ENCODE measurements at regions not wholly inside any gene's neighbourhood (a gene's known extent, or its start where the extent isn't known, plus 50 kb on each side); places are given as distances from the start of the nearest gene placed in this dataset.

DNA sequence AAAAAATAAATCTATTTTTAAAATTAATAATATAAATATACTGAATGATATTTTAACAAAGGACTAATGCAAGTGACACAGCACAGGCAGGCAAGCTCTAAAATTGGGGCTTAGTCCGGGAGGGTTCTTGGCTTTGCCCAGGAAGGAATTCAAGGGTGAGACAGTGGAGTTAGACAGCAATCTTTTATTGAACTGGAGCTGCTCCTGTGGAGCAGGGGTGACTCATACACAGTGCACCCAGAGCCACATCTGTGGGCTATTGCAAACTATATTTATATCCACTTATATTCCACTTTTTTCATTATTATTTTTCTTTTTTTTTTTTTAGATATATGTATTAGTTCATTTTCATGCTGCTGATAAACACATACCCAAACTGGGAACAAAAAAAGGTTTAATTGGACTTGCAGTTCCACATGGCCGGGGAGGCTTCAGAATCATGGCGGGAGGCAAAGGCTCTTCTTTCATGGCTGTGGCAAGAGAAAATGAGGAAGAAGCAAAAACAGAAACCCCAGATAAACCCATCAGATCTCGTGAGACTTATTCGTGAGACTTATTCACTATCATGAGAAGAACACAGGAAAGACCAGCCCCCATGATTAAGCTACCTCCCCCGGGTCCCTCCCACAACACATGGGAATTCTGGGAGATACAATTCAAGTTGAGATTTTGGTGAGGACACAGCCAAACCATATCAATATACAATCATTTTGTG is 437.1 kb downstream of the BCL11A start:
- H3K4me2 ChIP-seq (ENCODE audit: low read length), result no peak overlapping the region
- H2BK15ac ChIP-seq (replicated peaks; ENCODE audit: low read depth), result no peak overlapping the region
- H3K36me3 ChIP-seq (ENCODE audit: control insufficient read depth, insufficient read depth, low read length), result no peaks in the 10 kb centered on the region
- H3K23ac ChIP-seq (ENCODE audit: low read length), result no peak overlapping the region
- WGBS (ENCODE audit: extremely low coverage, insufficient coverage, low lambda C conversion rate), result no CpG with 5 or more reads among the region's 6 CpGs
- no peak overlapping the region for H2BK5ac ChIP-seq (ENCODE audit: low read length)
- H2BK120ac ChIP-seq (ENCODE audit: low read depth, low read length), result no peak overlapping the region
- H3K4me1 ChIP-seq (ENCODE audit: control insufficient read depth, low read depth, low read length), result no peaks in the 10 kb centered on the region
- H3K56ac ChIP-seq (ENCODE audit: low read length), result no peak overlapping the region
- no peaks in the 10 kb centered on the region for H3K79me1 ChIP-seq (ENCODE audit: low read length)
- no peak overlapping the region for H4K8ac ChIP-seq (ENCODE audit: low read depth, low read length)
- H3K27me3 ChIP-seq (ENCODE audit: insufficient read depth, low read length, poor library complexity), result no peaks in the 10 kb centered on the region
- no peak overlapping the region for H3K18ac ChIP-seq (ENCODE audit: low read length)
- no peak for DNase-seq
- no peak overlapping the region for H3K27ac ChIP-seq (ENCODE audit: low read depth, low read length)
- no peak overlapping the region for H3K9ac ChIP-seq (ENCODE audit: low read length)
- no peak overlapping the region for H3K4ac ChIP-seq (ENCODE audit: low read depth, low read length)
- no peak overlapping the region for H2AK5ac ChIP-seq (ENCODE audit: low read length)
- H3K79me2 ChIP-seq (ENCODE audit: control insufficient read depth, insufficient read depth, low read length), result no peaks in the 10 kb centered on the region
- no peak overlapping the region for H3K4me3 ChIP-seq (ENCODE audit: low read length)
- H4K5ac ChIP-seq (ENCODE audit: low read length), result no peak overlapping the region

DNA sequence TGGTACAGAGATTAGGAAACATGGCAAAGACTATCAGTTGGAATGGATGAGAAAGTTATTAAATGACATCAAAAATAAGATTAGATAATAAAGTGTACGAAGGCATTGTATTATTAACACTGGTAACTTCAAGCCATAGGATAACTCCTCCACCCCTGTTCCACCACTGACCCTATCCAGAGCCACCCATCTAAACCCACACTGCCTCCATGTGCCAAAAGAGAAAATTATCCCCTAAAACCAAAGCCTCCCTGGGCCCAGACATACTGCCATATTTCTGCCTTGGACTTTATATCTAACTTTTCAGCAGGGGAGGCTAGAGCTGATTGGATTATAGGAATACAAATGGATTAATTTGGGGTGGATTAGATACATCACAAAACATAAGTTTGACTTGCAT is 443.7 kb downstream of the BCL11A start:
- Histone ChIP-seq H3K56ac (ENCODE audit: low read length) (no peak overlapping the region), H3K27me3 (ENCODE audit: insufficient read depth, low read length, poor library complexity) (no peaks in the 10 kb centered on the region), H3K23ac (ENCODE audit: low read length) (no peak overlapping the region), H3K9ac (ENCODE audit: low read length) (no peak overlapping the region), H3K4ac (ENCODE audit: low read depth, low read length) (no peak overlapping the region), H2BK120ac (ENCODE audit: low read depth, low read length) (no peak overlapping the region), H3K18ac (ENCODE audit: low read length) (no peak overlapping the region), H3K4me3 (ENCODE audit: low read length) (no peak overlapping the region), H2BK5ac (ENCODE audit: low read length) (no peak overlapping the region), H2BK15ac (replicated peaks; ENCODE audit: low read depth) (no peak overlapping the region), H4K8ac (ENCODE audit: low read depth, low read length) (no peak overlapping the region), H3K4me2 (ENCODE audit: low read length) (no peak overlapping the region), H3K36me3 (ENCODE audit: control insufficient read depth, insufficient read depth, low read length) (no peaks in the 10 kb centered on the region), H3K4me1 (ENCODE audit: control insufficient read depth, low read depth, low read length) (no peaks in the 10 kb centered on the region), H4K5ac (ENCODE audit: low read length) (no peak overlapping the region), H2AK5ac (ENCODE audit: low read length) (no peak overlapping the region), H3K79me2 (ENCODE audit: control insufficient read depth, insufficient read depth, low read length) (no peaks in the 10 kb centered on the region), H3K79me1 (ENCODE audit: low read length) (no peaks in the 10 kb centered on the region), H3K27ac (ENCODE audit: low read depth, low read length) (no peak overlapping the region)
- no peak for DNase-seq
- no CpG with 5 or more reads among the region's 1 CpG for WGBS (ENCODE audit: extremely low coverage, insufficient coverage, low lambda C conversion rate)

DNA sequence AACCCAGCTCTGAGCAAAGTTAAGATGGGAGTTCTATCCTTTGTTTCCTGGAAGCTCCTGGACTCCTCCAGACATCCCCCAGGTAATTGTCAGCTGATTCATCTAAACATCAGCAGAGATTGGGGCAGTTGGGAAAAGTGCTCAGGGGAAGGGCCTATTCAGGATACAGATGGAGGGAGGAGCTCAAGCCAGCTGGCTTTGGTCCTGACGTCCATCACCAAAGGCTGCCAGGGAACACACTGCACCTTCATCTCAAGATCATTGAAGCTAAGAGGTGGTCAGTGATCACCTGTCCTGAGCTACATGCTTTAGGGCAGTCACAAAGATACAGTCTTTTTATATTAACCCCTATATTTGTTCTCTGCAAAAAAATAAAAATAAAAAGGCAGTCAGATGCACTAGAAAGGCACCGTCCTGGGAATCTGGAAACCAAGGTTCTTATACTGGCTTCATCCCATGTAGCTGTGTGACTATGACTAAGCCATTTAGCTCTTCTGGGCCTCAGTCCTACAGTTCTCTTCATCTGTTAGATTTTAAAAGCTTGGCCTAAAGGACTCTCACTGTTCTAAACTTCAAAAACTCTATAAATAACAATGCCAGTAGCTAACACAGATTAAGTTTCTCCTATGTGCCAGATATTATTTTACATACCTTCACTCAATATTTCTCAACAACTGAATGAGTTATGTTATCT is 446.5 kb downstream of the BCL11A start:
- no peak overlapping the region for H3K27ac ChIP-seq (ENCODE audit: low read depth, low read length)
- no peak overlapping the region for H3K4me3 ChIP-seq (ENCODE audit: low read length)
- H3K4me1 ChIP-seq (ENCODE audit: control insufficient read depth, low read depth, low read length), result no peaks in the 10 kb centered on the region
- no peak overlapping the region for H2BK15ac ChIP-seq (replicated peaks; ENCODE audit: low read depth)
- no peak overlapping the region for H4K8ac ChIP-seq (ENCODE audit: low read depth, low read length)
- H2BK5ac ChIP-seq (ENCODE audit: low read length), result no peak overlapping the region
- WGBS (ENCODE audit: extremely low coverage, insufficient coverage, low lambda C conversion rate), result no CpG with 5 or more reads among the region's 2 CpGs
- H3K27me3 ChIP-seq (ENCODE audit: insufficient read depth, low read length, poor library complexity), result no peaks in the 10 kb centered on the region
- no peak for DNase-seq
- H4K5ac ChIP-seq (ENCODE audit: low read length), result no peak overlapping the region
- H2AK5ac ChIP-seq (ENCODE audit: low read length), result no peak overlapping the region
- no peak overlapping the region for H3K56ac ChIP-seq (ENCODE audit: low read length)
- no peak overlapping the region for H2BK120ac ChIP-seq (ENCODE audit: low read depth, low read length)
- no peak overlapping the region for H3K4ac ChIP-seq (ENCODE audit: low read depth, low read length)
- H3K18ac ChIP-seq (ENCODE audit: low read length), result no peak overlapping the region
- no peak overlapping the region for H3K9ac ChIP-seq (ENCODE audit: low read length)
- no peak overlapping the region for H3K23ac ChIP-seq (ENCODE audit: low read length)
- no peaks in the 10 kb centered on the region for H3K79me2 ChIP-seq (ENCODE audit: control insufficient read depth, insufficient read depth, low read length)
- no peak overlapping the region for H3K4me2 ChIP-seq (ENCODE audit: low read length)
- no peaks in the 10 kb centered on the region for H3K36me3 ChIP-seq (ENCODE audit: control insufficient read depth, insufficient read depth, low read length)
- no peaks in the 10 kb centered on the region for H3K79me1 ChIP-seq (ENCODE audit: low read length)

DNA sequence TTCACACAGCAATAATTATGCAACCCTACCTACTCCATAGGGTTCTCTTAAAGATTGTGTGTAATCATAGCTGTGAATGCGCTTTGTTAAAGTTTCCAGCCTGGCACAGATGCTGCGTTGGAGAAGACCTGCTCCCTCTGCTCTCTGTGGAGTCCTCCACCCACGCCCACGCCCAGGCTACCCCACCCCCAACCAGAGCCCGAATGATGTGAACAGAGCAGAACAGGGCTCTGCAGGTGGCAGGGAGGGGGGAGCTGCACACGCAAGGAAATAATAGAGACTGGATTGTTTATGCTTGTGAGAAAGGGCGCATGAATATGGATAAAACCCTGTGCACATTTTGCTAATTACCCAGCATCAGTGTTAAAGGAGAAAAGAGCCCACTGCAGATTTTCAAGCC is 447.5 kb downstream of the BCL11A start:
- Histone ChIP-seq H3K9ac (ENCODE audit: low read length) (no peak overlapping the region), H2BK5ac (ENCODE audit: low read length) (no peak overlapping the region), H4K8ac (ENCODE audit: low read depth, low read length) (no peak overlapping the region), H3K36me3 (ENCODE audit: control insufficient read depth, insufficient read depth, low read length) (no peaks in the 10 kb centered on the region), H3K27me3 (ENCODE audit: insufficient read depth, low read length, poor library complexity) (no peaks in the 10 kb centered on the region), H3K4me3 (ENCODE audit: low read length) (no peak overlapping the region), H3K56ac (ENCODE audit: low read length) (no peak overlapping the region), H3K4me2 (ENCODE audit: low read length) (no peak overlapping the region), H3K23ac (ENCODE audit: low read length) (no peak overlapping the region), H3K79me2 (ENCODE audit: control insufficient read depth, insufficient read depth, low read length) (no peaks in the 10 kb centered on the region), H3K27ac (ENCODE audit: low read depth, low read length) (no peak overlapping the region), H3K4ac (ENCODE audit: low read depth, low read length) (no peak overlapping the region), H3K4me1 (ENCODE audit: control insufficient read depth, low read depth, low read length) (no peaks in the 10 kb centered on the region), H3K18ac (ENCODE audit: low read length) (no peak overlapping the region), H2BK120ac (ENCODE audit: low read depth, low read length) (no peak overlapping the region), H2BK15ac (replicated peaks; ENCODE audit: low read depth) (no peak overlapping the region), H4K5ac (ENCODE audit: low read length) (no peak overlapping the region), H2AK5ac (ENCODE audit: low read length) (no peak overlapping the region), H3K79me1 (ENCODE audit: low read length) (no peaks in the 10 kb centered on the region)
- WGBS (ENCODE audit: extremely low coverage, insufficient coverage, low lambda C conversion rate), result no CpG with 5 or more reads among the region's 7 CpGs
- DNase-seq, result no peak

DNA sequence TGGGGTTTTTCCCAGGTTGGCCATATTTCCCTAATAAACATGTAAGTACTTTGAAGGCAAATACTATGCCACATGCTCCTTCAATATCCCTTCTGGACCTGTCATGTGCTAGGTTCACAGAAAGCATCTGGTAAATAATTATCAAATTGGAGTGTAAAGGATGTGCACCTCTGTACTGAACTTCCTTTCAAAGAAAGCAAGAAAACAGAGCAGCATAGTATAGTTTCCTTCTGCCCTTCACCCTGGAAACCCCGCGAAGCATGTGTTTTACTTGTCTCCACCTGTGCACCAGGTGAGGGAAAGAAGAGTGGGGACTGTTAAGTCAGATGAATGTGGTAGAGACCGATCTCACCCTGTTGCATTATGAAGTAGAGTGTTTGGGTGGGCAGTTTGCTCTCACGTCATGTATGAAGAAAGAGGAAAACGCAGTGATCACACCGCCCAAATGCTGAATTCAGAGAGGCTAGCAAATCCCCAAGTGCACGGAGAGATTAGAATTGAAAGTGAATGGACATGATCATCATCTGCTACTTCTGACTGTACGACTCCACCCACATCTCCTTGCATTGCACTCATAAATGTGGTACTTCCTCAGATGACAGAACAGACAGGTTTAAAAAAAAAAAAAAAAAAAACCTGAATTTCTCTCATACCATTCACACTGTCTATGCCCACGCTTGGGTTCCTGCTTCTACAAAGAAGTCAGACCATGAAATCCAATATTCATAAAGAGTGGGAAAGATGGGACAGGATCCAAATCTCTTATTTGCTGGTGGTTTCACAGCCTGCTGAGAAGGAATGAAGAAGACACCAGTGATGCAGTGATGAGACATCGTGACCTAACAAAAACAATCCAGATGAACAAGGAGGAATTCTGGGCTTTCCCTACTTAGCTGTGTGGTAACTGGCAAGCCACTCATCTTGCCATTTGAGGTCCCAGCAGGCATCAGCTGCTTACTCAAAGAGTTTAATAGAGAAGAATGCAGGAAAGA is 448.6 kb downstream of the BCL11A start:
- H3K79me1 ChIP-seq (ENCODE audit: low read length), result no peaks in the 10 kb centered on the region
- no peaks in the 10 kb centered on the region for H3K36me3 ChIP-seq (ENCODE audit: control insufficient read depth, insufficient read depth, low read length)
- no peak overlapping the region for H3K4me2 ChIP-seq (ENCODE audit: low read length)
- H4K5ac ChIP-seq (ENCODE audit: low read length), result no peak overlapping the region
- H3K9ac ChIP-seq (ENCODE audit: low read length), result no peak overlapping the region
- H3K27ac ChIP-seq (ENCODE audit: low read depth, low read length), result no peak overlapping the region
- H2BK5ac ChIP-seq (ENCODE audit: low read length), result no peak overlapping the region
- H2AK5ac ChIP-seq (ENCODE audit: low read length), result no peak overlapping the region
- H3K56ac ChIP-seq (ENCODE audit: low read length), result no peak overlapping the region
- WGBS (ENCODE audit: extremely low coverage, insufficient coverage, low lambda C conversion rate), result no CpG with 5 or more reads among the region's 10 CpGs
- H3K23ac ChIP-seq (ENCODE audit: low read length), result no peak overlapping the region
- H2BK15ac ChIP-seq (replicated peaks; ENCODE audit: low read depth), result no peak overlapping the region
- H3K4me1 ChIP-seq (ENCODE audit: control insufficient read depth, low read depth, low read length), result no peaks in the 10 kb centered on the region
- no peak for DNase-seq
- H3K4ac ChIP-seq (ENCODE audit: low read depth, low read length), result no peak overlapping the region
- H4K8ac ChIP-seq (ENCODE audit: low read depth, low read length), result no peak overlapping the region
- no peaks in the 10 kb centered on the region for H3K27me3 ChIP-seq (ENCODE audit: insufficient read depth, low read length, poor library complexity)
- H3K79me2 ChIP-seq (ENCODE audit: control insufficient read depth, insufficient read depth, low read length), result no peaks in the 10 kb centered on the region
- no peak overlapping the region for H2BK120ac ChIP-seq (ENCODE audit: low read depth, low read length)
- H3K4me3 ChIP-seq (ENCODE audit: low read length), result no peak overlapping the region
- no peak overlapping the region for H3K18ac ChIP-seq (ENCODE audit: low read length)

Data from mesendoderm (in vitro differentiated cells).